SK-N-SH (cell line): ENCODE measurements at regions not wholly inside any gene's neighbourhood (a gene's known extent, or its start where the extent isn't known, plus 50 kb on each side); places are given as distances from the start of the nearest gene placed in this dataset.

Source experiments
- CTCF ChIA-PET: fragments of 300-600, 350-600 bp; formaldehyde crosslinking; extraction: SDS; loops from one replicate; lab custom pipeline; 2021; lab: Yijun Ruan, JAX
- POLR2A ChIA-PET: fragments of 350-600 bp; sonication (Branson Sonifier 250); formaldehyde crosslinking; extraction: SDS; loops from one replicate; lab custom pipeline; 2020; ENCODE audit warnings: antibody characterized with exemption, inconsistent platforms; lab: Yijun Ruan, JAX
- DNase-seq: peaks from one replicate; pipeline ENCODE4 v3.0.0; 2012
- H2AFZ ChIP-seq: fragments of 200-600 bp; sonication (generic); 2 replicates; pipeline ENCODE4 v1.8.1; 2016; ENCODE audit warnings: antibody characterized with exemption, mild to moderate bottlenecking, low read depth
- H3F3A ChIP-seq: fragments of 200-600 bp; sonication (generic); replicated peaks from 2 replicates; pipeline ENCODE3; 2016; ENCODE audit warnings: antibody characterized with exemption, mild to moderate bottlenecking; ENCODE audit not compliant: insufficient read depth
- H3K27ac ChIP-seq, 2 experiments: fragments of 200-500 bp in 1 of 2; fragments of 200-600 bp in 1 of 2; sonication (Bioruptor generic) in 1 of 2; sonication (generic), shearing (Covaris generic) in 1 of 2; 2 replicates each; pipeline versions ENCODE4 v1.5.1 to v1.6.1; 2014 to 2016; ENCODE audit warnings: low read depth in 2 of 2, inconsistent platforms in 1 of 2, low read length in 1 of 2, mild to moderate bottlenecking in 1 of 2, mixed read lengths in 1 of 2
- H3K27me3 ChIP-seq: fragments of 200-600 bp; sonication (generic), shearing (Covaris generic); 2 replicates; pipeline ENCODE4 v1.6.1; 2016; ENCODE audit warnings: mixed run types; ENCODE audit not compliant: insufficient read depth
- H3K36me3 ChIP-seq, 2 experiments: fragments of 200-500 bp in 1 of 2; fragments of 200-600 bp in 1 of 2; sonication (Bioruptor generic) in 1 of 2; sonication (generic) in 1 of 2; replicated peaks in 1 of 2; 2 replicates each; pipeline versions ENCODE3 to v1.5.1; 2014 to 2016; ENCODE audit warnings: low read length in 1 of 2, mild to moderate bottlenecking in 1 of 2; ENCODE audit not compliant: insufficient read depth in 2 of 2, control insufficient read depth in 1 of 2
- H3K4me1 ChIP-seq, 2 experiments: fragments of 200-500 bp in 1 of 2; fragments of 200-600 bp in 1 of 2; sonication (Bioruptor generic) in 1 of 2; sonication (generic), shearing (Covaris generic) in 1 of 2; 2 replicates each; pipeline versions ENCODE4 v1.5.1 to v1.6.1; 2014 to 2016; ENCODE audit warnings: low read depth in 1 of 2, low read length in 1 of 2, mixed run types in 1 of 2; ENCODE audit not compliant: insufficient read depth in 2 of 2, control insufficient read depth in 1 of 2
- H3K4me2 ChIP-seq: fragments of 200-600 bp; sonication (generic), shearing (Covaris generic); 2 replicates; pipeline ENCODE4 v1.6.1; 2017; ENCODE audit warnings: mixed run types
- H3K4me3 ChIP-seq, 2 experiments: fragments of 200-500 bp in 1 of 2; fragments of 200-600 bp in 1 of 2; sonication (Bioruptor generic) in 1 of 2; sonication (generic), shearing (Covaris generic) in 1 of 2; 2 replicates each; pipeline versions ENCODE4 v1.5.1 to v1.8.1; 2014 to 2016; ENCODE audit warnings: low read depth in 2 of 2, inconsistent platforms in 1 of 2, low read length in 1 of 2, mild to moderate bottlenecking in 1 of 2, mixed read lengths in 1 of 2, moderate library complexity in 1 of 2
- H3K79me2 ChIP-seq: fragments of 200-600 bp; sonication (generic); 2 replicates; pipeline ENCODE4 v1.8.1; 2017; ENCODE audit warnings: mild to moderate bottlenecking; ENCODE audit not compliant: insufficient read depth
- H3K9ac ChIP-seq: fragments of 200-600 bp; sonication (generic); 2 replicates; pipeline ENCODE4 v1.6.1; 2017; ENCODE audit warnings: mixed run types
- H3K9me2 ChIP-seq: fragments of 200-600 bp; sonication (generic); 2 replicates; pipeline ENCODE4 v1.6.1; 2017; ENCODE audit warnings: mixed run types
- H3K9me3 ChIP-seq: fragments of 200-600 bp; sonication (generic); 2 replicates; pipeline ENCODE4 v1.6.1; 2017; ENCODE audit warnings: mixed run types, mild to moderate bottlenecking, moderate library complexity
- H4K20me1 ChIP-seq: fragments of 200-600 bp; sonication (generic); 2 replicates; pipeline ENCODE4 v1.6.1; 2017; ENCODE audit warnings: mild to moderate bottlenecking, mixed run types; ENCODE audit not compliant: insufficient read depth
- EP300 ChIP-seq, 2 experiments: IDR thresholded peaks; 2 replicates each; pipeline versions ENCODE4 v1.4.0 to v1.6.1; 2012; ENCODE audit warnings: borderline replicate concordance in 1 of 2, low read depth in 1 of 2, low read length in 1 of 2
- FOSL2 ChIP-seq: IDR thresholded peaks from 2 replicates; pipeline ENCODE4 v1.4.0; 2012; ENCODE audit warnings: low read depth, mild to moderate bottlenecking, moderate library complexity, borderline replicate concordance
- GATA2 ChIP-seq: sonication (generic); formaldehyde crosslinking; IDR thresholded peaks from 2 replicates; pipeline ENCODE4 v1.5.0; 2020; ENCODE audit warnings: mild to moderate bottlenecking, missing genetic modification reagents
- IRF3 ChIP-seq: fragments of 150-350 bp; IDR thresholded peaks from 2 replicates; pipeline ENCODE4 v1.6.1; 2016; ENCODE audit warnings: mild to moderate bottlenecking, low read depth, low read length
- JUND ChIP-seq: IDR thresholded peaks from 2 replicates; pipeline ENCODE4 v1.4.0; 2012
- MEF2A ChIP-seq: IDR thresholded peaks from 2 replicates; pipeline ENCODE4 v1.4.0; 2012; ENCODE audit warnings: low read depth, borderline replicate concordance
- MXI1 ChIP-seq: IDR thresholded peaks from 2 replicates; pipeline ENCODE4 v1.6.1; 2012; ENCODE audit warnings: mild to moderate bottlenecking, low read depth, low read length, improper control_type of control experiment
- POLR2AphosphoS5 ChIP-seq: IDR thresholded peaks from 2 replicates; pipeline ENCODE4 v1.6.1; 2012; ENCODE audit warnings: low read depth, low read length
- RAD21 ChIP-seq: IDR thresholded peaks from 2 replicates; pipeline ENCODE4 v1.6.1; 2012; ENCODE audit warnings: mild to moderate bottlenecking, low read length
- RCOR1 ChIP-seq: fragments of 150-350 bp; IDR thresholded peaks from 2 replicates; pipeline ENCODE4 v1.6.1; 2017; ENCODE audit warnings: antibody characterized with exemption, low read length
- RFX5 ChIP-seq: IDR thresholded peaks from 2 replicates; pipeline ENCODE4 v1.6.1; 2012; ENCODE audit warnings: mild to moderate bottlenecking, improper control_type of control experiment, low read length
- RXRA ChIP-seq: IDR thresholded peaks from 2 replicates; pipeline ENCODE4 v1.4.0; 2012; ENCODE audit warnings: low read depth, mild to moderate bottlenecking, borderline replicate concordance
- SIN3A ChIP-seq: IDR thresholded peaks from 2 replicates; pipeline ENCODE4 v1.6.1; 2012; ENCODE audit warnings: low read depth, mild to moderate bottlenecking, low read length, moderate library complexity, borderline replicate concordance
- SMC3 ChIP-seq: IDR thresholded peaks from 2 replicates; pipeline ENCODE4 v1.6.1; 2012; ENCODE audit warnings: low read depth, low read length, improper control_type of control experiment
- TAF1 ChIP-seq: IDR thresholded peaks from 2 replicates; pipeline ENCODE4 v1.6.1; 2012; ENCODE audit warnings: low read depth, mild to moderate bottlenecking, low read length, moderate library complexity, borderline replicate concordance
- TCF12 ChIP-seq: IDR thresholded peaks from 2 replicates; pipeline ENCODE4 v1.4.0; 2012
- TEAD4 ChIP-seq: IDR thresholded peaks from 2 replicates; pipeline ENCODE4 v1.4.0; 2012; ENCODE audit warnings: mild to moderate bottlenecking, borderline replicate concordance; ENCODE audit not compliant: insufficient read depth
- USF2 ChIP-seq: fragments of 150-350 bp; IDR thresholded peaks from 2 replicates; pipeline ENCODE4 v1.6.1; 2017; ENCODE audit warnings: antibody characterized with exemption, low read length, low read depth, borderline replicate concordance
- YY1 ChIP-seq: IDR thresholded peaks from 2 replicates; pipeline ENCODE4 v1.4.0; 2012; ENCODE audit warnings: low read depth, mild to moderate bottlenecking
- WGBS: methylation state at CpG from one replicate; pipeline ENCODE4 v1.1.6; 2017; ENCODE audit warnings: low lambda C conversion rate; 5-methylcytosine and 5-hydroxymethylcytosine counted together

- Histone ChIP-seq H3K9ac (no peak overlapping the region), H3K27me3 (peaks cover 14% of the 10 kb centered on the region; the same call in 1 of the 2 replicates), H3K9me3 (no peaks in the 10 kb centered on the region), H3F3A (no peaks in the 10 kb centered on the region), H3K27ac (no peak overlapping the region), H3K4me3 (no peak overlapping the region), H3K4me2 (no peak overlapping the region), H2AFZ (no peak overlapping the region), H4K20me1 (no peaks in the 10 kb centered on the region), H3K79me2 (no peaks in the 10 kb centered on the region), H3K4me1 (no peaks in the 10 kb centered on the region; a peak in 1 of 4 replicates), H3K9me2 (no peaks in the 10 kb centered on the region), H3K36me3 (no peaks in the 10 kb centered on the region)
- POLR2A ChIA-PET, result no interaction called here
- WGBS, result 37% methylated on average over 3 of the region's 3 CpGs
- TF ChIP-seq SMC3 (no peak), SIN3A (no peak), TAF1 (no peak)
- DNase-seq, result no peak
- CTCF ChIA-PET, result no interaction called here
These were observed 400.2 kb downstream of the MN1 start for GRCh38 chr22:27401321-27401720.

GRCh38 chr22:27404441-27404840, 397.1 kb downstream of the MN1 start:
- WGBS, result 69% methylated on average over 5 of the region's 5 CpGs
- H3K9ac ChIP-seq, result no peak overlapping the region
- no peaks in the 10 kb centered on the region for H3K9me2 ChIP-seq
- CTCF ChIA-PET, result interaction anchor here (0.9 to 3.0 kb wide), 8 partner anchors 8 to 482 kb away, joined by 3 to 13 read pairs (median 4); no protein-coding TSS in a partner anchor
- no peaks in the 10 kb centered on the region for H3K79me2 ChIP-seq
- H3K4me1 ChIP-seq, result no peaks in the 10 kb centered on the region
- no peak for TF ChIP-seq EP300 (IDR thresholded peaks at IDR 0.05; ENCODE audit: borderline replicate concordance in 1 of 2, low read depth in 1 of 2, low read length in 1 of 2)
- TF ChIP-seq TEAD4, result no peak
- TF ChIP-seq FOSL2, result no peak
- TF ChIP-seq MEF2A, result no peak
- TF ChIP-seq JUND, result no peak
- TF ChIP-seq MXI1, result no peak
- no peak for TF ChIP-seq RXRA
- no peak for TF ChIP-seq YY1
- no peak for TF ChIP-seq TCF12
- TF ChIP-seq POLR2AphosphoS5, result no peak
- TF ChIP-seq IRF3, result no peak
- TF ChIP-seq GATA2 (CRISPR knock-in tag), result no peak
- no peak for TF ChIP-seq RAD21
- no peak for TF ChIP-seq RCOR1
- TF ChIP-seq RFX5, result no peak
- TF ChIP-seq USF2, result no peak
- no peaks in the 10 kb centered on the region for H3K9me3 ChIP-seq
- POLR2A ChIA-PET, result no interaction called here
- H3K27ac ChIP-seq, result no peak overlapping the region
- no peak overlapping the region for H3K4me3 ChIP-seq
- no peak overlapping the region for H3K4me2 ChIP-seq
- H3F3A ChIP-seq, result no peaks in the 10 kb centered on the region
- DNase-seq, result no peak
- H3K36me3 ChIP-seq, result no peaks in the 10 kb centered on the region
- H4K20me1 ChIP-seq, result no peaks in the 10 kb centered on the region
- peaks cover 10% of the 10 kb centered on the region; the same call in 1 of the 2 replicates for H3K27me3 ChIP-seq
- no peak overlapping the region for H2AFZ ChIP-seq
